ENCODE measurements at regions not wholly inside any gene's neighbourhood (a gene's known extent, or its start where the extent isn't known, plus 50 kb on each side); places are given as distances from the start of the nearest gene placed in this dataset.
A peak's percentile ranks its signal among the peaks of the same experiment; 100 is the strongest.

DNA sequence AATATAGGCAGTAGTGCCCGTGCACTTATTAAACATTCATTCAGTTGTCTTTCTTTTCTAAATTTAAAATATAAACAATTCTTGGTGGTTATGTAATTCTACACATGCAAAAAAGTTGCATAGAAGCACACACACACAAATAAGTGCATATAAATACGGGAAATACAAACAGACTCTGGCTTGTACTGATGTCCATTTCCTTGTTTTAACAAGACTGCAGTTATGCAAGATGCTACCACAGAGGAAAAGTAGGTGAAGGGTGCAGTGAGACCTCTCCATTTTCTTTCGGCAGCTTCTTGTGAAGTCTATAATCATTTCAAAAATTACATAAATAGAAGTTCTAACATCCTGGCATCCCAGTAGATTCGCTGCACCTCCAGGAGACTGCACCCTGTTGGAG is 130.6 kb upstream of the BCL6 start:
- no peak overlapping the region for H3K4me2 ChIP-seq
- no peak overlapping the region for H3K4me3 ChIP-seq
- FAIRE-seq (no peak), DNase-seq (ENCODE audit: low read depth in 1 of 2, low spot score in 1 of 2) (no peak), ATAC-seq (no peak)
- no peaks in the 10 kb centered on the region for H3K9me3 ChIP-seq
- CTCF ChIA-PET: interaction anchor here (0.5 kb wide), 1 partner anchor 19 kb away, joined by 3 read pairs; no protein-coding TSS in a partner anchor
- TF ChIP-seq MAZ (IDR thresholded peaks at IDR 0.05; ENCODE audit: borderline replicate concordance, low read depth, low read length) (no peak), CTCF (IDR thresholded peaks at IDR 0.05) (no peak), MYC (IDR thresholded peaks at IDR 0.05; ENCODE audit: borderline replicate concordance, low read length) (no peak), GATA3 (IDR thresholded peaks at IDR 0.05; ENCODE audit: borderline replicate concordance) (no peak), FOSL2 (IDR thresholded peaks at IDR 0.05) (no peak), FOSL2 (CRISPR knock-in tag; IDR thresholded peaks at IDR 0.05) (no peak), SMC3 (IDR thresholded peaks at IDR 0.05) (no peak), HMGXB4 (CRISPR knock-in tag; IDR thresholded peaks at IDR 0.05; ENCODE audit: borderline replicate concordance) (no peak), EP300 (IDR thresholded peaks at IDR 0.05) (no peak)
- no peak overlapping the region for H3K27ac ChIP-seq
- peaks cover 6% of the 10 kb centered on the region; the same call in 1 of the 3 replicates for H3K4me1 ChIP-seq
- POLR2A ChIA-PET: no interaction called here
- WGBS (ENCODE audit: missing lambda C conversion rate): 69% methylated on average over 4 of the region's 4 CpGs

- Histone ChIP-seq H3K27ac (no peak overlapping the region), H3K9me3 (no peaks in the 10 kb centered on the region), H3K4me1 (peaks cover 6% of the 10 kb centered on the region; the same call in 1 of the 3 replicates), H3K4me2 (peak overlapping the region; percentile 40; the same call in 2 of the 3 replicates), H3K4me3 (no peak overlapping the region)
- POLR2A ChIA-PET: no interaction called here
- WGBS (ENCODE audit: missing lambda C conversion rate): 39% methylated on average over 4 of the region's 4 CpGs
- FAIRE-seq (no peak), ATAC-seq (no peak), DNase-seq (ENCODE audit: low read depth in 1 of 2, low spot score in 1 of 2) (no peak)
- CTCF ChIA-PET: no interaction called here
- TF ChIP-seq E2F6 (IDR thresholded peaks at IDR 0.05; ENCODE audit: borderline replicate concordance, low read depth) (no peak), KDM1A (IDR thresholded peaks at IDR 0.05; ENCODE audit: low read depth) (no peak), HOXB5 (CRISPR knock-in tag; IDR thresholded peaks at IDR 0.05) (no peak), SMC3 (IDR thresholded peaks at IDR 0.05) (no peak), ZFP36 (IDR thresholded peaks at IDR 0.05; ENCODE audit: borderline replicate concordance, partially characterized antibody) (no peak), PBX3 (IDR thresholded peaks at IDR 0.05) (no peak), JUN (IDR thresholded peaks at IDR 0.05) (no peak), CHD2 (IDR thresholded peaks at IDR 0.05; ENCODE audit: low read length, partially characterized antibody) (no peak), HEYL (CRISPR knock-in tag; IDR thresholded peaks at IDR 0.05) (no peak), CBX2 (IDR thresholded peaks at IDR 0.05; ENCODE audit: borderline replicate concordance, low read depth) (no peak), CEBPB (IDR thresholded peaks at IDR 0.05) (no peak), ZNF302 (CRISPR knock-in tag; IDR thresholded peaks at IDR 0.05) (no peak), ATOH8 (CRISPR knock-in tag; IDR thresholded peaks at IDR 0.05; ENCODE audit: low read depth) (no peak), RFX5 (IDR thresholded peaks at IDR 0.05) (no peak), HDAC2 (IDR thresholded peaks at IDR 0.05) (no peak), RARB (CRISPR knock-in tag; IDR thresholded peaks at IDR 0.05) (no peak), CBX8 (IDR thresholded peaks at IDR 0.05) (no peak)
These were observed 133.7 kb upstream of the BCL6 start for GRCh38 chr3:187878772-187879518.

Data from A549 (cell line).